Fibroblast of villous mesenchyme (primary cell): ENCODE measurements at regions not wholly inside any gene's neighbourhood (a gene's known extent, or its start where the extent isn't known, plus 50 kb on each side); places are given as distances from the start of the nearest gene placed in this dataset.
"Not testable (repeated sequence)": the region's sequence is repeated elsewhere in the genome, so short reads cannot be mapped to it uniquely, and the experiment has no call there.

ENCODE experiments used
- DNase-seq: peaks from one replicate; pipeline ENCODE4 v3.0.0-alpha.2; 2010; ENCODE audit warnings: low read depth
- H3K4me3 ChIP-seq: 2 replicates; pipeline ENCODE4 v1.5.1; 2011; ENCODE audit warnings: low read depth, mild to moderate bottlenecking, low read length
- CTCF ChIP-seq: IDR thresholded peaks from 2 replicates; pipeline ENCODE4 v1.5.1; 2012; ENCODE audit warnings: low read depth, mild to moderate bottlenecking, low read length; ENCODE audit not compliant: insufficient read depth

DNA sequence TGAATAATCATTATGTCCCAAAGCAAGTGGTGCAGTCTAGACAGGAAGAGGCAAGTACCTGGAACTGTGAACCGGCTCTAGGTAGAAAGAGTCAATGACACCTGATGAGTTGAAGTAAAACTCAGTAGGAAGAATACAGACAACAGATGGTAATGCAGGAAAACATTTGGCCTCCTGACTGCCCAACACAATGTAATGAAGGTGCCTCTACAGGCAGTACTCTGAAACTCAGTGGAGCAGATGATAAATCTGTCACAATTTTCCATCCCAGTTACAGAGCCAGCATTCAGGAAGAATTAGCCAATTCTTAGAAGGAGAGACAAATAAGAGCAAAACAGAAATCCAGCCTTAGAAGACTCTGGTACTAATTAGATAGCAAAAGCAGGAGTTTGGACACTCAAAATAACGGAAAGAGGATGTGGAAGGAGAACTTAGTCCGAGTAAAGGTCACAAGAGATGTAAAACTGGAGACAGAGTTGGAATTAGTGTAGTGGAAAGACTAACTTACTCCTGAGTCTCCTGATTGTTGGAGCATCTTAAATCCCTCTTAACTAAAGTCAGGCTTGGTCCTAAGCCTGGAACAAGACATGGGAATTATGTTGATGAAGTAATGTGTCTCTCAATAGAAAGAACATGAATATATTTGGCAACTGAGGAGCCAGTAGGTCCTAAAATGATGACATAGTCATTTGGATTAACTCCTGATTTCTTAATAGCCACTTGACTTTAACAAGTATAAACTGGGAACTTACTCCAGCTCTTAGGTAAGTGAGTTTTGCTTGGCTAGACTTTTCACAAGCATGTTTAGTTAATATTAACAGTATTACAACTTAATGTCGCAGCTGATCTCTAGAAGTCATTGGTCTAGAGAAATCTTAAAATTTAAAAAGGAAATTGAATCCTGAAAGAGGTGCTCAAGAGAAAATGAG is 457.3 kb upstream of the MIR17HG start:
- H3K4me3 ChIP-seq: no peak overlapping the region
- no peak for DNase-seq
- no peak for TF ChIP-seq CTCF

DNA sequence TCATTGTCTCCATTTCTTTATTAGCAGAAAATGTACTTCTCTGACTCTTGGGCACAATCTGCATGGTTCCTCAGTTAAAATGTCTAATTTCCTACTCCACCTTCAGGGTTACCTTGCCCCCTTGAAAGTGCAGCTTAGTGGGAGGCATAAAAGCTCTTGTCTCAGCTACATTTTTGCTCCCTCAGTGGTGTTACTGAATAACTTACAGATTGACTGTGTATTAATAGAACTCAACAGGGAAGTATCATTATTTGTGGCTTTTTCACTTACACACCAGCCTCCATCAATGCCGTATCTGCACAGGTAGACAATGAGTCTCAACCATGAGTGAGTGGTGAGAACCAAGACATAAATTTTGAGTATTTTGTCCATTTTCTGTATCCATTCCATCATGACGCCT is 456.2 kb upstream of the MIR17HG start:
- no peak for TF ChIP-seq CTCF
- no peak for DNase-seq
- no peak overlapping the region for H3K4me3 ChIP-seq

- DNase-seq, H3K4me3 ChIP-seq: not testable (repeated sequence)
These were observed 454.3 kb upstream of the MIR17HG start for GRCh38 chr13:90893199-90893598.

GRCh38 chr13:90896002-90896401 is 451.5 kb upstream of the MIR17HG start:
- no peak overlapping the region for H3K4me3 ChIP-seq
- TF ChIP-seq CTCF: no peak
- DNase-seq: no peak

- no peak overlapping the region for H3K4me3 ChIP-seq
- DNase-seq: no peak
- TF ChIP-seq CTCF: no peak
These were observed 448.7 kb upstream of the MIR17HG start for GRCh38 chr13:90898811-90899210.

DNA sequence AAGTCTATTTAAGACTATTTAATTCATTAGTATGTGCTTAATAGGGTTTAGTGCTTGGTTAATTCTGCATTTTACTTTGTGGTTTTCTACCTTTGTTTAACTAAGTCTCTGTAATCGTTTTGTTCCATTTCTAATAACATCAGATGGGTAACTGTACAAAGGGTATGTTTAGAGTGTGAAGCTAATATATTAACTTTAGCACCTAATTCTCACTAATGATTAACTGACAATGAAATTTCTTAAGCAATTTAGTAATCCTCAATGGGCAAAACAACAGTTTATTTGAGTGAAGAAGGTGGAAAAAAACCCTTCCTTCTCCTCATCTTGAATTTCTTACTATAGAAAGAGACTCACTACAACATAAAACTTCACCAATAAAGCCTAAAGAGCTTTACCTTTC is 448.1 kb upstream of the MIR17HG start:
- no peak overlapping the region for H3K4me3 ChIP-seq
- DNase-seq: no peak
- TF ChIP-seq CTCF: no peak

GRCh38 chr13:90902255-90902654 is 445.2 kb upstream of the MIR17HG start:
- no peak for DNase-seq
- H3K4me3 ChIP-seq: no peak overlapping the region
- TF ChIP-seq CTCF: no peak
